SU-DHL-6 (cell line): ENCODE measurements at regions not wholly inside any gene's neighbourhood (a gene's known extent, or its start where the extent isn't known, plus 50 kb on each side); places are given as distances from the start of the nearest gene placed in this dataset.

Source experiments
- H2AFZ ChIP-seq: fragments of 200-600 bp; sonication (generic); 2 replicates; pipeline ENCODE4 v1.6.1; 2014; ENCODE audit warnings: low read depth, mild to moderate bottlenecking, moderate library complexity, mixed read lengths, antibody characterized with exemption, low read length; ENCODE audit not compliant: severe bottlenecking
- H3F3A ChIP-seq: fragments of 200-600 bp; shearing (Covaris generic); 2 replicates; pipeline ENCODE4 v1.6.0; 2016; ENCODE audit warnings: antibody characterized with exemption, mild to moderate bottlenecking; ENCODE audit not compliant: insufficient read depth
- H3K27ac ChIP-seq: fragments of 200-600 bp; sonication (generic); 2 replicates; pipeline ENCODE4 v1.5.1; 2016; ENCODE audit warnings: low read depth, mild to moderate bottlenecking, low read length, moderate library complexity, mixed read lengths
- H3K27me3 ChIP-seq: fragments of 200-600 bp; sonication (generic), shearing (Covaris generic); 2 replicates; pipeline ENCODE4 v1.6.0; 2014; ENCODE audit warnings: mild to moderate bottlenecking, low read length
- H3K36me3 ChIP-seq: fragments of 200-600 bp; sonication (generic); 2 replicates; pipeline ENCODE4 v1.6.1; 2014; ENCODE audit warnings: mild to moderate bottlenecking, low read length, mixed read lengths
- H3K4me2 ChIP-seq: fragments of 300-600, 200-600 bp; shearing (Covaris generic), sonication (generic); 2 replicates; pipeline ENCODE4 v1.6.0; 2014; ENCODE audit warnings: low read length, low read depth, mild to moderate bottlenecking; ENCODE audit not compliant: poor library complexity, severe bottlenecking
- H3K4me3 ChIP-seq: fragments of 200-600 bp; sonication (generic); 2 replicates; pipeline ENCODE4 v1.5.1; 2014; ENCODE audit warnings: antibody characterized with exemption, low read length, mild to moderate bottlenecking, mixed read lengths; ENCODE audit not compliant: insufficient read depth, poor library complexity, severe bottlenecking
- H3K79me2 ChIP-seq: fragments of 200-600 bp; sonication (generic); 2 replicates; pipeline ENCODE4 v1.6.1; 2014; ENCODE audit warnings: mild to moderate bottlenecking, low read length, moderate library complexity; ENCODE audit not compliant: insufficient read depth
- H3K9ac ChIP-seq: fragments of 200-600 bp; sonication (generic); 2 replicates; pipeline ENCODE4 v1.7.0; 2014; ENCODE audit warnings: mild to moderate bottlenecking, low read length
- H3K9me2 ChIP-seq: fragments of 200-600 bp; sonication (generic); replicated peaks from 2 replicates; pipeline ENCODE4 v1.6.1; 2014; ENCODE audit warnings: low read length; ENCODE audit not compliant: insufficient read depth
- H3K9me3 ChIP-seq: fragments of 200-600 bp; sonication (generic); 2 replicates; pipeline ENCODE4 v1.6.1; 2014; ENCODE audit warnings: low read length, mixed read lengths; ENCODE audit not compliant: insufficient read depth
- H4K20me1 ChIP-seq: fragments of 200-600 bp; sonication (generic); 2 replicates; pipeline ENCODE4 v1.6.1; 2014; ENCODE audit warnings: low read depth, mild to moderate bottlenecking, antibody characterized with exemption, low read length, moderate library complexity, mixed read lengths
- EZH2phosphoT487 ChIP-seq: fragments of 200-600 bp; sonication (generic), shearing (Covaris generic); conservative IDR thresholded peaks from 2 replicates; pipeline ENCODE4 v1.6.1; 2018; ENCODE audit warnings: mild to moderate bottlenecking, antibody characterized with exemption, low read length, moderate library complexity, mixed read lengths
- TF ChIP-seq, protein P1 (sequence below): fragments of 200-600 bp; sonication (generic); IDR thresholded peaks from one replicate; pipeline ENCODE4 v1.5.1; 2017; ENCODE audit warnings: antibody characterized with exemption, mild to moderate bottlenecking, low read length, moderate library complexity; ENCODE audit not compliant: insufficient read depth, poor library complexity, severe bottlenecking

DNA sequence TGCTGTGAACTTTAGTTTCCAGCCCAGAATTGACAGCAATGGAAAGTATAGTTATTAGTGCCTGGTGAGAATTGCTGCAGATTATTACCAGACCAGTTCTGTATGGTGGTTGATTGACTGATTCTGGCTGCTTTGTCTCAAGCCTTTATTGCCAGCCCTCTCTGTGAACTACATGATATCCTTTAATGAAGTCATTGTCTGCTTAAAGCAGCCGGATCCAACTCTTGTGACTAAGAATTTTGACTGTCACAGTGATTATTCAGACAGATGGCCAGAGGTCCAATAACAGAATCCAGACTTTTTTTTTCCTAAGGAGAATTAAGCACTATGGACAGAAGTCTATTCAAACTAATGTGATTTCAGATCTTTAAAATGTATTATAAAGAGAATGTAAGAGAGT, 1548.6 kb upstream of the B3GALT2 start:
- TF ChIP-seq, protein P1, sequence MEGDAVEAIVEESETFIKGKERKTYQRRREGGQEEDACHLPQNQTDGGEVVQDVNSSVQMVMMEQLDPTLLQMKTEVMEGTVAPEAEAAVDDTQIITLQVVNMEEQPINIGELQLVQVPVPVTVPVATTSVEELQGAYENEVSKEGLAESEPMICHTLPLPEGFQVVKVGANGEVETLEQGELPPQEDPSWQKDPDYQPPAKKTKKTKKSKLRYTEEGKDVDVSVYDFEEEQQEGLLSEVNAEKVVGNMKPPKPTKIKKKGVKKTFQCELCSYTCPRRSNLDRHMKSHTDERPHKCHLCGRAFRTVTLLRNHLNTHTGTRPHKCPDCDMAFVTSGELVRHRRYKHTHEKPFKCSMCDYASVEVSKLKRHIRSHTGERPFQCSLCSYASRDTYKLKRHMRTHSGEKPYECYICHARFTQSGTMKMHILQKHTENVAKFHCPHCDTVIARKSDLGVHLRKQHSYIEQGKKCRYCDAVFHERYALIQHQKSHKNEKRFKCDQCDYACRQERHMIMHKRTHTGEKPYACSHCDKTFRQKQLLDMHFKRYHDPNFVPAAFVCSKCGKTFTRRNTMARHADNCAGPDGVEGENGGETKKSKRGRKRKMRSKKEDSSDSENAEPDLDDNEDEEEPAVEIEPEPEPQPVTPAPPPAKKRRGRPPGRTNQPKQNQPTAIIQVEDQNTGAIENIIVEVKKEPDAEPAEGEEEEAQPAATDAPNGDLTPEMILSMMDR, result no peak
- TF ChIP-seq EZH2phosphoT487, result no peak
- Histone ChIP-seq H3K9me3 (no peaks in the 10 kb centered on the region), H3K79me2 (no peaks in the 10 kb centered on the region), H3K36me3 (0 out of 2 replicates have a peak, but pooled peaks cover 2% of the 10 kb centered on the region), H3F3A (no peaks in the 10 kb centered on the region), H3K4me3 (no peak overlapping the region), H3K27ac (no peak overlapping the region), H3K9me2 (no peaks in the 10 kb centered on the region), H2AFZ (peak overlapping the region; percentile 15), H3K27me3 (no peaks in the 10 kb centered on the region), H4K20me1 (no peaks in the 10 kb centered on the region), H3K4me2 (no peak overlapping the region), H3K9ac (no peak overlapping the region)

DNA sequence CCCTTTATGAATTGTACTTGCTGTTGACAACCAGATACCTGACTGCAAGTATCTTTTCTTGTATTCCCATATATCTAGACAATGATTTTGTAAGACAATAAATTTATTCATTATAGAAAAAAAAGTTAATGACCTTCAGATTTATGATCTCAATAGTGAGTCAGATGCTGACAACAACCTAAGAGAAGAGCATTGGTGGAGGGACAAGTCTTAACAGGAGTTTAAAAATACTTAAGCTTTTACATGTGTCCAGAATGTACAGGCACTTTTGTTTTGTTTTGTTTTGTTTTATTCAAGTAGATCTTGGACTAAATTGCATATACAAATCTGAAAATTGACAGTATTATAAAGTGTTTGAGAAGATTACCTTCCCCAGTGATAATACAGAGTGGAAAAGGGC, 1544.6 kb upstream of the B3GALT2 start:
- Histone ChIP-seq H3K9me2 (no peaks in the 10 kb centered on the region), H4K20me1 (no peaks in the 10 kb centered on the region), H3K27me3 (no peaks in the 10 kb centered on the region), H3K9ac (no peak overlapping the region), H3K79me2 (no peaks in the 10 kb centered on the region), H3K4me3 (no peak overlapping the region), H2AFZ (peak overlapping the region; percentile 76), H3K9me3 (no peaks in the 10 kb centered on the region), H3F3A (no peaks in the 10 kb centered on the region), H3K36me3 (no peaks in the 10 kb centered on the region), H3K4me2 (no peak overlapping the region), H3K27ac (no peak overlapping the region)
- no peak for TF ChIP-seq EZH2phosphoT487
- TF ChIP-seq, protein P1, result no peak

DNA sequence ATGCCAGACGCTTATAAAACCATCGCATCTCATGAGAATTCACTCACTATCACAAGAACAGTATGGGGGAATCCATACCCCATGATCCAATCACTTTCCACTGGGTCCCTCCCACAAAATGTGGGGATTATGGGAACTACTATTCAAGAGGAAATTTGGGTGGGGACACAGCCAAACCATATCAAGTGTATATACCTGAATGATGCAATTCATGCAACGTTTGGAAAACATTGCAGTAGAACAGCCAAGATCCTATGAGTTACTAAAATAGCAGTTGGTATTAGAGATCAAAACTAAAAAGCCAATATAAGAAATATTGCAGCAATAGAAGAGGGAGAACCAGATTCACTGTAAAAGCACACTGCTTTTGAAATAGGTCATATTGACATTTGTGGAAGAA, 1543.9 kb upstream of the B3GALT2 start:
- H3K9ac ChIP-seq, result no peak overlapping the region
- no peak overlapping the region for H3K4me2 ChIP-seq
- H3K9me2 ChIP-seq, result no peaks in the 10 kb centered on the region
- H3K9me3 ChIP-seq, result no peaks in the 10 kb centered on the region
- H3K27ac ChIP-seq, result no peak overlapping the region
- no peak overlapping the region for H3K4me3 ChIP-seq
- no peaks in the 10 kb centered on the region for H3F3A ChIP-seq
- H2AFZ ChIP-seq, result no peak overlapping the region
- TF ChIP-seq, protein P1, result no peak
- TF ChIP-seq EZH2phosphoT487, result no peak
- no peaks in the 10 kb centered on the region for H3K79me2 ChIP-seq
- no peaks in the 10 kb centered on the region for H3K36me3 ChIP-seq
- H3K27me3 ChIP-seq, result no peaks in the 10 kb centered on the region
- no peaks in the 10 kb centered on the region for H4K20me1 ChIP-seq
